ENCODE measurements at regions not wholly inside any gene's neighbourhood (a gene's known extent, or its start where the extent isn't known, plus 50 kb on each side); places are given as distances from the start of the nearest gene placed in this dataset.

DNA sequence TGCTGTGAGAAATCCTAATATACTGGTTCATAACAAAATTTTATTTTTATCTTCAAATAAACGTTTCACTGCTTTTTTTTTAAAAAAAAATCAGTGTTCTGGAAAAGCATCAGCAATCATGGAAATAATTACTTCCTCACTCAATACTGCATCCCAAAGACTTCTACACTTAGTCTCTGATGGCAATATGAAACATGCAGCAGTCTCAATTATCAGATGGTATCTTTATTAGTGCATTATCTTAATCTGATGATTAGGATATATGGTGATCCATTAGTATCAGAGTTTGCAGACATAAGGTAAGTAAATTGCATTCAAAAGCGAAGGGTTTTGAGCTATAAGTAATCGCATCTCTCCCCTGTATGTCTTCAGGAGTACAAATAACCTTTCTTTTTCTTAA, 218.3 kb upstream of the EDNRB start:
- Histone ChIP-seq H3K36me3 (ENCODE audit: insufficient read depth, low read length) (no peaks in the 10 kb centered on the region), H2AFZ (ENCODE audit: low read depth, low read length) (no peak overlapping the region), H3K9me2 (ENCODE audit: insufficient read depth, low read length) (no peaks in the 10 kb centered on the region), H3K9ac (ENCODE audit: low read length) (no peak overlapping the region), H3K27ac (ENCODE audit: low read length) (no peak overlapping the region), H3K79me2 (replicated peaks; ENCODE audit: insufficient read depth, low read length) (no peaks in the 10 kb centered on the region), H3F3A (ENCODE audit: insufficient read depth, low read length, poor library complexity, severe bottlenecking) (no peaks in the 10 kb centered on the region), H3K9me3 (ENCODE audit: low read length) (no peaks in the 10 kb centered on the region), H3K4me2 (ENCODE audit: low read length) (no peak overlapping the region), H3K4me3 (ENCODE audit: low read length) (no peak overlapping the region), H3K27me3 (ENCODE audit: insufficient read depth, low read depth, low read length) (no peaks in the 10 kb centered on the region), H4K20me1 (ENCODE audit: insufficient read depth) (no peaks in the 10 kb centered on the region)
- no peak for TF ChIP-seq SMC3 (conservative IDR thresholded peaks at IDR 0.05; ENCODE audit: poor library complexity)
- no peak for TF ChIP-seq RAD21 (conservative IDR thresholded peaks at IDR 0.05)
- TF ChIP-seq TAF1 (IDR thresholded peaks at IDR 0.05; ENCODE audit: low read depth): no peak
- TF ChIP-seq EP300 (conservative IDR thresholded peaks at IDR 0.05; ENCODE audit: poor library complexity, severe bottlenecking): no peak
- TF ChIP-seq, protein P1, sequence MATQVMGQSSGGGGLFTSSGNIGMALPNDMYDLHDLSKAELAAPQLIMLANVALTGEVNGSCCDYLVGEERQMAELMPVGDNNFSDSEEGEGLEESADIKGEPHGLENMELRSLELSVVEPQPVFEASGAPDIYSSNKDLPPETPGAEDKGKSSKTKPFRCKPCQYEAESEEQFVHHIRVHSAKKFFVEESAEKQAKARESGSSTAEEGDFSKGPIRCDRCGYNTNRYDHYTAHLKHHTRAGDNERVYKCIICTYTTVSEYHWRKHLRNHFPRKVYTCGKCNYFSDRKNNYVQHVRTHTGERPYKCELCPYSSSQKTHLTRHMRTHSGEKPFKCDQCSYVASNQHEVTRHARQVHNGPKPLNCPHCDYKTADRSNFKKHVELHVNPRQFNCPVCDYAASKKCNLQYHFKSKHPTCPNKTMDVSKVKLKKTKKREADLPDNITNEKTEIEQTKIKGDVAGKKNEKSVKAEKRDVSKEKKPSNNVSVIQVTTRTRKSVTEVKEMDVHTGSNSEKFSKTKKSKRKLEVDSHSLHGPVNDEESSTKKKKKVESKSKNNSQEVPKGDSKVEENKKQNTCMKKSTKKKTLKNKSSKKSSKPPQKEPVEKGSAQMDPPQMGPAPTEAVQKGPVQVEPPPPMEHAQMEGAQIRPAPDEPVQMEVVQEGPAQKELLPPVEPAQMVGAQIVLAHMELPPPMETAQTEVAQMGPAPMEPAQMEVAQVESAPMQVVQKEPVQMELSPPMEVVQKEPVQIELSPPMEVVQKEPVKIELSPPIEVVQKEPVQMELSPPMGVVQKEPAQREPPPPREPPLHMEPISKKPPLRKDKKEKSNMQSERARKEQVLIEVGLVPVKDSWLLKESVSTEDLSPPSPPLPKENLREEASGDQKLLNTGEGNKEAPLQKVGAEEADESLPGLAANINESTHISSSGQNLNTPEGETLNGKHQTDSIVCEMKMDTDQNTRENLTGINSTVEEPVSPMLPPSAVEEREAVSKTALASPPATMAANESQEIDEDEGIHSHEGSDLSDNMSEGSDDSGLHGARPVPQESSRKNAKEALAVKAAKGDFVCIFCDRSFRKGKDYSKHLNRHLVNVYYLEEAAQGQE (IDR thresholded peaks at IDR 0.05; ENCODE audit: borderline replicate concordance): no peak
- no peak for TF ChIP-seq EZH2 (IDR thresholded peaks at IDR 0.05; ENCODE audit: borderline replicate concordance, insufficient read depth, low read length, poor library complexity, severe bottlenecking)
- TF ChIP-seq, protein P2, sequence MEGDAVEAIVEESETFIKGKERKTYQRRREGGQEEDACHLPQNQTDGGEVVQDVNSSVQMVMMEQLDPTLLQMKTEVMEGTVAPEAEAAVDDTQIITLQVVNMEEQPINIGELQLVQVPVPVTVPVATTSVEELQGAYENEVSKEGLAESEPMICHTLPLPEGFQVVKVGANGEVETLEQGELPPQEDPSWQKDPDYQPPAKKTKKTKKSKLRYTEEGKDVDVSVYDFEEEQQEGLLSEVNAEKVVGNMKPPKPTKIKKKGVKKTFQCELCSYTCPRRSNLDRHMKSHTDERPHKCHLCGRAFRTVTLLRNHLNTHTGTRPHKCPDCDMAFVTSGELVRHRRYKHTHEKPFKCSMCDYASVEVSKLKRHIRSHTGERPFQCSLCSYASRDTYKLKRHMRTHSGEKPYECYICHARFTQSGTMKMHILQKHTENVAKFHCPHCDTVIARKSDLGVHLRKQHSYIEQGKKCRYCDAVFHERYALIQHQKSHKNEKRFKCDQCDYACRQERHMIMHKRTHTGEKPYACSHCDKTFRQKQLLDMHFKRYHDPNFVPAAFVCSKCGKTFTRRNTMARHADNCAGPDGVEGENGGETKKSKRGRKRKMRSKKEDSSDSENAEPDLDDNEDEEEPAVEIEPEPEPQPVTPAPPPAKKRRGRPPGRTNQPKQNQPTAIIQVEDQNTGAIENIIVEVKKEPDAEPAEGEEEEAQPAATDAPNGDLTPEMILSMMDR (IDR thresholded peaks at IDR 0.05; ENCODE audit: poor library complexity, severe bottlenecking): no peak
- no peak for TF ChIP-seq MXI1 (conservative IDR thresholded peaks at IDR 0.05; ENCODE audit: poor library complexity, severe bottlenecking)
- no peak for TF ChIP-seq POLR2AphosphoS5 (IDR thresholded peaks at IDR 0.05)

DNA sequence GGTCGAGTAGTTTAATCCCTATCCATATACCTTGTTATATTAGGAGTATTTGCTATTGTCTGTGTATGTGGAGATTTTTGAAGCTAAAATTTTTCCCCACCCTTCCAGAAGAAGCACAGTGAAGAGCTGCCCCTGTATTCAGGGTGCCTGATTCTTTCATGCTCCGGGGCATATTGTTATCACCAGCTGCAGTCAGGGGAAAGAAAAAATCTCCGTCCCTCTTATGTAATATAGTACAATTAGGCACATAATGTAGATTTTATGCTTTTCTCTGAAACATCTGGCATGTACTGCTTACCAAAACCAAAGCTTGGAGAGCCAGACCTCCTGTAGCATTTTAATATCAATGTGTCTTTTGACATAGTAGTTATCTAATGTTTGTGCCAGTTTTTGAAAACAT, 214.9 kb upstream of the EDNRB start:
- Histone ChIP-seq H3K27me3 (ENCODE audit: insufficient read depth, low read depth, low read length) (no peaks in the 10 kb centered on the region), H3K4me2 (ENCODE audit: low read length) (no peak overlapping the region), H3K79me2 (replicated peaks; ENCODE audit: insufficient read depth, low read length) (no peaks in the 10 kb centered on the region), H3K27ac (ENCODE audit: low read length) (no peak overlapping the region), H3K4me3 (ENCODE audit: low read length) (no peak overlapping the region), H3K9ac (ENCODE audit: low read length) (no peak overlapping the region), H3K36me3 (ENCODE audit: insufficient read depth, low read length) (no peaks in the 10 kb centered on the region), H3K9me2 (ENCODE audit: insufficient read depth, low read length) (no peaks in the 10 kb centered on the region), H2AFZ (ENCODE audit: low read depth, low read length) (no peak overlapping the region), H4K20me1 (ENCODE audit: insufficient read depth) (no peaks in the 10 kb centered on the region), H3K9me3 (ENCODE audit: low read length) (no peaks in the 10 kb centered on the region), H3F3A (ENCODE audit: insufficient read depth, low read length, poor library complexity, severe bottlenecking) (no peaks in the 10 kb centered on the region)
- TF ChIP-seq EP300 (conservative IDR thresholded peaks at IDR 0.05; ENCODE audit: poor library complexity, severe bottlenecking): no peak
- TF ChIP-seq, protein P1 (IDR thresholded peaks at IDR 0.05; ENCODE audit: borderline replicate concordance): no peak
- TF ChIP-seq POLR2AphosphoS5 (IDR thresholded peaks at IDR 0.05): no peak
- TF ChIP-seq SMC3 (conservative IDR thresholded peaks at IDR 0.05; ENCODE audit: poor library complexity): no peak
- TF ChIP-seq MXI1 (conservative IDR thresholded peaks at IDR 0.05; ENCODE audit: poor library complexity, severe bottlenecking): no peak
- no peak for TF ChIP-seq RAD21 (conservative IDR thresholded peaks at IDR 0.05)
- TF ChIP-seq, protein P2 (IDR thresholded peaks at IDR 0.05; ENCODE audit: poor library complexity, severe bottlenecking): no peak
- no peak for TF ChIP-seq EZH2 (IDR thresholded peaks at IDR 0.05; ENCODE audit: borderline replicate concordance, insufficient read depth, low read length, poor library complexity, severe bottlenecking)
- no peak for TF ChIP-seq TAF1 (IDR thresholded peaks at IDR 0.05; ENCODE audit: low read depth)

Data from neural cell (in vitro differentiated cells).